H1 (cell line): ENCODE measurements at regions not wholly inside any gene's neighbourhood (a gene's known extent, or its start where the extent isn't known, plus 50 kb on each side); places are given as distances from the start of the nearest gene placed in this dataset.

ENCODE experiments used
- ASH2L ChIP-seq: fragments of 200-600, 300-600 bp; sonication (generic); IDR thresholded peaks from one replicate; pipeline ENCODE4 v1.7.1; 2017; ENCODE audit warnings: low read length
- ATF3 ChIP-seq: IDR thresholded peaks from 2 replicates; pipeline ENCODE4 v1.6.1; 2011; ENCODE audit warnings: low read depth, mild to moderate bottlenecking, low read length; ENCODE audit not compliant: insufficient read depth
- CHD7 ChIP-seq: fragments of 300-600 bp; sonication (generic); IDR thresholded peaks from 2 replicates; pipeline ENCODE4 v1.7.1; 2012; ENCODE audit warnings: low read length, moderate library complexity, mild to moderate bottlenecking, inconsistent platforms; ENCODE audit not compliant: insufficient replicate concordance
- SIX5 ChIP-seq: IDR thresholded peaks from 2 replicates; pipeline ENCODE4 v1.6.1; 2011; ENCODE audit warnings: mild to moderate bottlenecking, low read depth, low read length
- SP4 ChIP-seq: IDR thresholded peaks from 2 replicates; pipeline ENCODE4 v1.6.1; 2012; ENCODE audit warnings: low read length, inconsistent platforms

DNA sequence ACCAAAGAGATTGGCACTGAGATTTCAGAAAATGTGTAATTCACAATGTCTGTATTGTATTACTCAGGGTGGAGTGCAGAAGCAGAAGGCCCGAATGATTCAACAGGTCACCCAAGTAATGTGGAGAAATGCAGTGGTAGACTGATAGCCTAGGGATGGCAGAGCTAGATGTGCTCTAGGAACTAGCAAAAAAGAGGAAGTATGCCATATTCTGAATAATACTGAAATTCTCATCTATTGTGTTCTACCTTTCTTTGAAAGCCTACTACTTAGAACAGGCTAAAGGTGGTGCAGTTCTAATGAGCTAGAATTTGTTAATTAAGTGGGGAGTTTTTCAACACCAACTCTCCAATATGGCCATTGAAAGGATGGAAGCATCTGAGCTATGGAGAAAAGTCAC is 1449.8 kb upstream of the MIR17HG start (continued):
- TF ChIP-seq CHD7 (no peak), ASH2L (no peak), ATF3 (no peak), SIX5 (no peak), SP4 (no peak)
